ENCODE measurements at regions not wholly inside any gene's neighbourhood (a gene's known extent, or its start where the extent isn't known, plus 50 kb on each side); places are given as distances from the start of the nearest gene placed in this dataset.

DNA sequence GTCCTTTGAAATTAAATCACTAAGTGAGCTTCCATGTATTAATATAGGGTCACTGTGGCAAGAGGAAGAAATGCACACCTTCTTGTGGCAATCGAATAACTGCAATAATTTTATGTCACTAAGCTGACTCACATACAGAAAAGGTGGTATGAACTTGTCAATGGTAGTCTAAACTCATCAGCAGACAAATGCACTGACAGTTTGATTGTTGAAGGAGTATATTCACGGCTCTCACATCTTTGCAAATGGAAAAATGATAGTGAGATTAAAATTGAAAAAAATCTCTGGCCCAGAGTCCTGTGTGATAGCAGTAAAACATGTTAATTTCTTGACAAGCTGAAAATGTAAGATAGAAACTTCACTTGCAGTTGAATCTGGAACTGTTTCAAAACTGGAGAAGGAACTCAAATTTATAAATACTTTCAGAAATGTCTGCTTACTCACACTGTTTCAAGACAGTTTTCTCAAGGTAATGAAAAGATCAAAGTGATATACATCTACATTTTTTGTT is 215.8 kb upstream of the CADM2 start (continued):
- TF ChIP-seq, protein P1, sequence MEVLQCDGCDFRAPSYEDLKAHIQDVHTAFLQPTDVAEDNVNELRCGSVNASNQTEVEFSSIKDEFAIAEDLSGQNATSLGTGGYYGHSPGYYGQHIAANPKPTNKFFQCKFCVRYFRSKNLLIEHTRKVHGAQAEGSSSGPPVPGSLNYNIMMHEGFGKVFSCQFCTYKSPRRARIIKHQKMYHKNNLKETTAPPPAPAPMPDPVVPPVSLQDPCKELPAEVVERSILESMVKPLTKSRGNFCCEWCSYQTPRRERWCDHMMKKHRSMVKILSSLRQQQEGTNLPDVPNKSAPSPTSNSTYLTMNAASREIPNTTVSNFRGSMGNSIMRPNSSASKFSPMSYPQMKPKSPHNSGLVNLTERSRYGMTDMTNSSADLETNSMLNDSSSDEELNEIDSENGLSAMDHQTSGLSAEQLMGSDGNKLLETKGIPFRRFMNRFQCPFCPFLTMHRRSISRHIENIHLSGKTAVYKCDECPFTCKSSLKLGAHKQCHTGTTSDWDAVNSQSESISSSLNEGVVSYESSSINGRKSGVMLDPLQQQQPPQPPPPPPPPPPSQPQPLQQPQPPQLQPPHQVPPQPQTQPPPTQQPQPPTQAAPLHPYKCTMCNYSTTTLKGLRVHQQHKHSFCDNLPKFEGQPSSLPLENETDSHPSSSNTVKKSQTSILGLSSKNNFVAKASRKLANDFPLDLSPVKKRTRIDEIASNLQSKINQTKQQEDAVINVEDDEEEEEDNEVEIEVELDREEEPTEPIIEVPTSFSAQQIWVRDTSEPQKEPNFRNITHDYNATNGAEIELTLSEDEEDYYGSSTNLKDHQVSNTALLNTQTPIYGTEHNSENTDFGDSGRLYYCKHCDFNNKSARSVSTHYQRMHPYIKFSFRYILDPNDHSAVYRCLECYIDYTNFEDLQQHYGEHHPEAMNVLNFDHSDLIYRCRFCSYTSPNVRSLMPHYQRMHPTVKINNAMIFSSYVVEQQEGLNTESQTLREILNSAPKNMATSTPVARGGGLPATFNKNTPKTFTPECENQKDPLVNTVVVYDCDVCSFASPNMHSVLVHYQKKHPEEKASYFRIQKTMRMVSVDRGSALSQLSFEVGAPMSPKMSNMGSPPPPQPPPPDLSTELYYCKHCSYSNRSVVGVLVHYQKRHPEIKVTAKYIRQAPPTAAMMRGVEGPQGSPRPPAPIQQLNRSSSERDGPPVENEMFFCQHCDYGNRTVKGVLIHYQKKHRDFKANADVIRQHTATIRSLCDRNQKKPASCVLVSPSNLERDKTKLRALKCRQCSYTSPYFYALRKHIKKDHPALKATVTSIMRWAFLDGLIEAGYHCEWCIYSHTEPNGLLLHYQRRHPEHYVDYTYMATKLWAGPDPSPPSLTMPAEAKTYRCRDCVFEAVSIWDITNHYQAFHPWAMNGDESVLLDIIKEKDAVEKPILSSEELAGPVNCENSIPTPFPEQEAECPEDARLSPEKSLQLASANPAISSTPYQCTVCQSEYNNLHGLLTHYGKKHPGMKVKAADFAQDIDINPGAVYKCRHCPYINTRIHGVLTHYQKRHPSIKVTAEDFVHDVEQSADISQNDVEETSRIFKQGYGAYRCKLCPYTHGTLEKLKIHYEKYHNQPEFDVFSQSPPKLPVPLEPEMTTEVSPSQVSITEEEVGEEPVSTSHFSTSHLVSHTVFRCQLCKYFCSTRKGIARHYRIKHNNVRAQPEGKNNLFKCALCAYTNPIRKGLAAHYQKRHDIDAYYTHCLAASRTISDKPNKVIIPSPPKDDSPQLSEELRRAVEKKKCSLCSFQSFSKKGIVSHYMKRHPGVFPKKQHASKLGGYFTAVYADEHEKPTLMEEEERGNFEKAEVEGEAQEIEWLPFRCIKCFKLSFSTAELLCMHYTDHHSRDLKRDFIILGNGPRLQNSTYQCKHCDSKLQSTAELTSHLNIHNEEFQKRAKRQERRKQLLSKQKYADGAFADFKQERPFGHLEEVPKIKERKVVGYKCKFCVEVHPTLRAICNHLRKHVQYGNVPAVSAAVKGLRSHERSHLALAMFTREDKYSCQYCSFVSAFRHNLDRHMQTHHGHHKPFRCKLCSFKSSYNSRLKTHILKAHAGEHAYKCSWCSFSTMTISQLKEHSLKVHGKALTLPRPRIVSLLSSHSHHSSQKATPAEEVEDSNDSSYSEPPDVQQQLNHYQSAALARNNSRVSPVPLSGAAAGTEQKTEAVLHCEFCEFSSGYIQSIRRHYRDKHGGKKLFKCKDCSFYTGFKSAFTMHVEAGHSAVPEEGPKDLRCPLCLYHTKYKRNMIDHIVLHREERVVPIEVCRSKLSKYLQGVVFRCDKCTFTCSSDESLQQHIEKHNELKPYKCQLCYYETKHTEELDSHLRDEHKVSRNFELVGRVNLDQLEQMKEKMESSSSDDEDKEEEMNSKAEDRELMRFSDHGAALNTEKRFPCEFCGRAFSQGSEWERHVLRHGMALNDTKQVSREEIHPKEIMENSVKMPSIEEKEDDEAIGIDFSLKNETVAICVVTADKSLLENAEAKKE (CRISPR knock-in tag; IDR thresholded peaks at IDR 0.05): no peak
- TF ChIP-seq NANOG (IDR thresholded peaks at IDR 0.05; ENCODE audit: borderline replicate concordance) (no peak), POLR2AphosphoS5 (IDR thresholded peaks at IDR 0.05; ENCODE audit: low read depth) (no peak), STAT1 (IDR thresholded peaks at IDR 0.05; ENCODE audit: unreplicated experiment) (no peak), ZNF331 (CRISPR knock-in tag; IDR thresholded peaks at IDR 0.05; ENCODE audit: low read depth) (no peak), JUNB (IDR thresholded peaks at IDR 0.05; ENCODE audit: unreplicated experiment) (no peak)
- TF ChIP-seq, protein P2, sequence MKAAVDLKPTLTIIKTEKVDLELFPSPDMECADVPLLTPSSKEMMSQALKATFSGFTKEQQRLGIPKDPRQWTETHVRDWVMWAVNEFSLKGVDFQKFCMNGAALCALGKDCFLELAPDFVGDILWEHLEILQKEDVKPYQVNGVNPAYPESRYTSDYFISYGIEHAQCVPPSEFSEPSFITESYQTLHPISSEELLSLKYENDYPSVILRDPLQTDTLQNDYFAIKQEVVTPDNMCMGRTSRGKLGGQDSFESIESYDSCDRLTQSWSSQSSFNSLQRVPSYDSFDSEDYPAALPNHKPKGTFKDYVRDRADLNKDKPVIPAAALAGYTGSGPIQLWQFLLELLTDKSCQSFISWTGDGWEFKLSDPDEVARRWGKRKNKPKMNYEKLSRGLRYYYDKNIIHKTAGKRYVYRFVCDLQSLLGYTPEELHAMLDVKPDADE (IDR thresholded peaks at IDR 0.05): no peak

DNA sequence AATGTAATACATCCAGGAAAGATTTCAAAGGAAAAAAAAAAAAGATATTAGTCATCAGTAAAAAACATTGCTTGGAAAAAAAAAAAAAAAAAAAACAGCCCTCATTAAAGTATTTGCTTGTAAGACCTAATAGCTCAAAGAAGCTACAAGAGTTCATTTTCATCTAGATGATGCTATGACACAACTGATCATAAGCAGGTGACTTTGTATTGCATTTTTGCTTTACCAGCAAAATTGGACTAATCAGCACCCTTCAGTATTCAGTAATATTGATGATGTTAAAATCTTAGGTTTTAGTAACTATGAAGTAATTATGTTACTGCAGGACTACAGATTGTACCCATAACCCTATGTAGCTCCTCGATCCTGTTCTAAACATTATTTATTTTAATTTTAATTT is 214.7 kb upstream of the CADM2 start:
- H2AFZ ChIP-seq: no peak overlapping the region
- H3K4me1 ChIP-seq (ENCODE audit: insufficient read depth): no peaks in the 10 kb centered on the region
- no peak overlapping the region for H3K4me2 ChIP-seq
- Mint-ChIP-seq H3K27ac (no peak overlapping the region), H3K36me3 (ENCODE audit: low read depth) (no peaks in the 10 kb centered on the region), H3K27me3 (ENCODE audit: insufficient read depth, low read depth, poor library complexity) (no peaks in the 10 kb centered on the region), H3K9me3 (no peaks in the 10 kb centered on the region), H3K4me1 (peaks cover 9% of the 10 kb centered on the region; the same call in 2 of the 3 replicates), H3K4me3 (no peak overlapping the region)
- no peak overlapping the region for H3K27ac ChIP-seq (ENCODE audit: low read depth)
- no peak overlapping the region for H3K4me3 ChIP-seq
- no peak for ATAC-seq
- H3K79me2 ChIP-seq (replicated peaks; ENCODE audit: insufficient read depth): no peaks in the 10 kb centered on the region
- H3F3A ChIP-seq (replicated peaks; ENCODE audit: low read depth): no peaks in the 10 kb centered on the region
- no peaks in the 10 kb centered on the region for H3K9me2 ChIP-seq (ENCODE audit: insufficient read depth)
- H3K27me3 ChIP-seq (ENCODE audit: insufficient read depth): no peaks in the 10 kb centered on the region
- DNase-seq (ENCODE audit: low spot score): no peak
- no peaks in the 10 kb centered on the region for H4K20me1 ChIP-seq (replicated peaks; ENCODE audit: insufficient read depth)
- H3K36me3 ChIP-seq (ENCODE audit: insufficient read depth): no peaks in the 10 kb centered on the region
- TF ChIP-seq ZNF114 (CRISPR knock-in tag; IDR thresholded peaks at IDR 0.05): no peak
- TF ChIP-seq, protein P3, sequence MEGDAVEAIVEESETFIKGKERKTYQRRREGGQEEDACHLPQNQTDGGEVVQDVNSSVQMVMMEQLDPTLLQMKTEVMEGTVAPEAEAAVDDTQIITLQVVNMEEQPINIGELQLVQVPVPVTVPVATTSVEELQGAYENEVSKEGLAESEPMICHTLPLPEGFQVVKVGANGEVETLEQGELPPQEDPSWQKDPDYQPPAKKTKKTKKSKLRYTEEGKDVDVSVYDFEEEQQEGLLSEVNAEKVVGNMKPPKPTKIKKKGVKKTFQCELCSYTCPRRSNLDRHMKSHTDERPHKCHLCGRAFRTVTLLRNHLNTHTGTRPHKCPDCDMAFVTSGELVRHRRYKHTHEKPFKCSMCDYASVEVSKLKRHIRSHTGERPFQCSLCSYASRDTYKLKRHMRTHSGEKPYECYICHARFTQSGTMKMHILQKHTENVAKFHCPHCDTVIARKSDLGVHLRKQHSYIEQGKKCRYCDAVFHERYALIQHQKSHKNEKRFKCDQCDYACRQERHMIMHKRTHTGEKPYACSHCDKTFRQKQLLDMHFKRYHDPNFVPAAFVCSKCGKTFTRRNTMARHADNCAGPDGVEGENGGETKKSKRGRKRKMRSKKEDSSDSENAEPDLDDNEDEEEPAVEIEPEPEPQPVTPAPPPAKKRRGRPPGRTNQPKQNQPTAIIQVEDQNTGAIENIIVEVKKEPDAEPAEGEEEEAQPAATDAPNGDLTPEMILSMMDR (conservative IDR thresholded peaks at IDR 0.05; ENCODE audit: low read depth in 2 of 2): no peak
- no peak for TF ChIP-seq POLR2AphosphoS5 (IDR thresholded peaks at IDR 0.05; ENCODE audit: low read depth)
- TF ChIP-seq, protein P2 (IDR thresholded peaks at IDR 0.05): no peak
- TF ChIP-seq JUNB (IDR thresholded peaks at IDR 0.05; ENCODE audit: unreplicated experiment): no peak
